Neural progenitor cell (in vitro differentiated cells): ENCODE measurements at regions not wholly inside any gene's neighbourhood (a gene's known extent, or its start where the extent isn't known, plus 50 kb on each side); places are given as distances from the start of the nearest gene placed in this dataset.

Experiments used
- EZH2phosphoT487 ChIP-seq: fragments of 200-600 bp; sonication (generic); IDR thresholded peaks from 2 replicates; pipeline ENCODE4 v1.6.1; 2017; ENCODE audit warnings: antibody characterized with exemption
- TF ChIP-seq, protein P1 (sequence below): fragments of 200-600 bp; sonication (generic); IDR thresholded peaks from 2 replicates; pipeline ENCODE4 v1.5.1; 2017; ENCODE audit warnings: antibody characterized with exemption, mild to moderate bottlenecking

DNA sequence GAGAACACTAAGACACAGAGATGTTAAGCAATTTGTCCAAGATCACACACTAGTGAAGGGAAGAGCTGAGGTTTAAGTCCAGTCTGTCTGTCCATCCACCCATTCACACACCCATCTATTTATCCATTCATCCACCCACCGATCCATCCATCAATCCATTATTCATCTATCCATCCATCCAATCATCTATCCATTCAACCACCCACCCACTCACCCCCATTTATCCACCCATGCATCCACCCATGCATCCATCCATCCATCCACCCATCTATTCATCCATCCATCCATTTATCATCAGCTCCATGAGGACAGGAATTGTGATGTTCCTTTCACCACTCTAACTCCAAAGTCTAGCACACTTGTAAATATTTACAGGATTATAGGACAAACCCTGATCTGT lies 242.3 kb upstream of the PMEPA1 start:
- no peak for TF ChIP-seq EZH2phosphoT487
- TF ChIP-seq, protein P1, sequence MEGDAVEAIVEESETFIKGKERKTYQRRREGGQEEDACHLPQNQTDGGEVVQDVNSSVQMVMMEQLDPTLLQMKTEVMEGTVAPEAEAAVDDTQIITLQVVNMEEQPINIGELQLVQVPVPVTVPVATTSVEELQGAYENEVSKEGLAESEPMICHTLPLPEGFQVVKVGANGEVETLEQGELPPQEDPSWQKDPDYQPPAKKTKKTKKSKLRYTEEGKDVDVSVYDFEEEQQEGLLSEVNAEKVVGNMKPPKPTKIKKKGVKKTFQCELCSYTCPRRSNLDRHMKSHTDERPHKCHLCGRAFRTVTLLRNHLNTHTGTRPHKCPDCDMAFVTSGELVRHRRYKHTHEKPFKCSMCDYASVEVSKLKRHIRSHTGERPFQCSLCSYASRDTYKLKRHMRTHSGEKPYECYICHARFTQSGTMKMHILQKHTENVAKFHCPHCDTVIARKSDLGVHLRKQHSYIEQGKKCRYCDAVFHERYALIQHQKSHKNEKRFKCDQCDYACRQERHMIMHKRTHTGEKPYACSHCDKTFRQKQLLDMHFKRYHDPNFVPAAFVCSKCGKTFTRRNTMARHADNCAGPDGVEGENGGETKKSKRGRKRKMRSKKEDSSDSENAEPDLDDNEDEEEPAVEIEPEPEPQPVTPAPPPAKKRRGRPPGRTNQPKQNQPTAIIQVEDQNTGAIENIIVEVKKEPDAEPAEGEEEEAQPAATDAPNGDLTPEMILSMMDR, result no peak
